22Rv1 (cell line): ENCODE measurements at regions not wholly inside any gene's neighbourhood (a gene's known extent, or its start where the extent isn't known, plus 50 kb on each side); places are given as distances from the start of the nearest gene placed in this dataset.

ENCODE experiments used
- ZFX ChIP-seq: fragments of 450-650 bp; IDR thresholded peaks from 2 replicates; pipeline ENCODE4 v1.6.1; 2017; ENCODE audit warnings: antibody characterized with exemption, borderline replicate concordance
- TF ChIP-seq, protein P1 (sequence below): fragments of 450-650 bp; IDR thresholded peaks from 2 replicates; pipeline ENCODE4 v1.5.1; 2017; ENCODE audit warnings: mild to moderate bottlenecking

DNA sequence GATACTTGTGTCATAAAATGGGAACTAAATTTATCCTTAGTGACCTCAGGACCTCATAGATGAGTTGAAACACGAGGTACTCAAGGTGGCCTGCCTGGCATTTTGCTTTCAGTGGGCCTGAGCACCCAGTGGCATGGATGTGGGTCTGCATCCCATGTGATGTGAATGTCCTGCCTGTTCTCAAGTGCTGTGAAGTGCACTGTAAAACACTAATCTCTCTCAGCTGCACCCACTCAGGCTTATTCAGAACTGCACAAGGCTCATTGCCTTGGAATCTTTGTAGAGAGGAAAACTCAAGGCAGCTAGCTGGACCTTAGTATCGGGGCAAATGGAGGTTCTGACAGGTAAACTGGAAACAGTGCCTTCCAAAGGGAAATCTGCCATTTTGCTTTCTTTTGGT is 767.0 kb downstream of the TUSC7 start:
- TF ChIP-seq, protein P1, sequence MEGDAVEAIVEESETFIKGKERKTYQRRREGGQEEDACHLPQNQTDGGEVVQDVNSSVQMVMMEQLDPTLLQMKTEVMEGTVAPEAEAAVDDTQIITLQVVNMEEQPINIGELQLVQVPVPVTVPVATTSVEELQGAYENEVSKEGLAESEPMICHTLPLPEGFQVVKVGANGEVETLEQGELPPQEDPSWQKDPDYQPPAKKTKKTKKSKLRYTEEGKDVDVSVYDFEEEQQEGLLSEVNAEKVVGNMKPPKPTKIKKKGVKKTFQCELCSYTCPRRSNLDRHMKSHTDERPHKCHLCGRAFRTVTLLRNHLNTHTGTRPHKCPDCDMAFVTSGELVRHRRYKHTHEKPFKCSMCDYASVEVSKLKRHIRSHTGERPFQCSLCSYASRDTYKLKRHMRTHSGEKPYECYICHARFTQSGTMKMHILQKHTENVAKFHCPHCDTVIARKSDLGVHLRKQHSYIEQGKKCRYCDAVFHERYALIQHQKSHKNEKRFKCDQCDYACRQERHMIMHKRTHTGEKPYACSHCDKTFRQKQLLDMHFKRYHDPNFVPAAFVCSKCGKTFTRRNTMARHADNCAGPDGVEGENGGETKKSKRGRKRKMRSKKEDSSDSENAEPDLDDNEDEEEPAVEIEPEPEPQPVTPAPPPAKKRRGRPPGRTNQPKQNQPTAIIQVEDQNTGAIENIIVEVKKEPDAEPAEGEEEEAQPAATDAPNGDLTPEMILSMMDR: no peak
- TF ChIP-seq ZFX: no peak
